GM12801 (cell line): ENCODE measurements at regions not wholly inside any gene's neighbourhood (a gene's known extent, or its start where the extent isn't known, plus 50 kb on each side); places are given as distances from the start of the nearest gene placed in this dataset.

Source experiments
- TF ChIP-seq, protein P1 (sequence below): IDR thresholded peaks from one replicate; pipeline ENCODE4 v1.5.1; 2011; ENCODE audit warnings: control low read depth; ENCODE audit not compliant: insufficient read length; ENCODE audit errors: extremely low read depth

DNA sequence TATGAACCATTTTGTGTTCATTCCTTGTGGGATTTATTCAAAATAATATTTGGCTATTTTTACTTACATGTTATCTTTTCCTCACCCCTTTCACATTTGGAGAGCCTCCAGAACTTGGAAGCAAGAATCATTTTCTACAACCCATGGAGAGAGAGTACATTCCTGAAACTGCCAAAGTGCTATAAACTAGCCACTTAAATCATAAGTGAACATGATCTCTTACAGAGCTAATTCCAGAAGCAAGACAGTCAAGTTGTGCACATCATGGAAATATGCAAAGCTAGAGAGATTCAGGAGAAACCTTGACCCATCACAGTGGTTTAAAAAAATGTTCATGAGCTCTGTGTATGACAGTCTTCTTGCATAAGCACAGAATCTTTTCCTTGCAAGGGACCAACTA lies 883.6 kb upstream of the C9orf72 start:
- TF ChIP-seq, protein P1, sequence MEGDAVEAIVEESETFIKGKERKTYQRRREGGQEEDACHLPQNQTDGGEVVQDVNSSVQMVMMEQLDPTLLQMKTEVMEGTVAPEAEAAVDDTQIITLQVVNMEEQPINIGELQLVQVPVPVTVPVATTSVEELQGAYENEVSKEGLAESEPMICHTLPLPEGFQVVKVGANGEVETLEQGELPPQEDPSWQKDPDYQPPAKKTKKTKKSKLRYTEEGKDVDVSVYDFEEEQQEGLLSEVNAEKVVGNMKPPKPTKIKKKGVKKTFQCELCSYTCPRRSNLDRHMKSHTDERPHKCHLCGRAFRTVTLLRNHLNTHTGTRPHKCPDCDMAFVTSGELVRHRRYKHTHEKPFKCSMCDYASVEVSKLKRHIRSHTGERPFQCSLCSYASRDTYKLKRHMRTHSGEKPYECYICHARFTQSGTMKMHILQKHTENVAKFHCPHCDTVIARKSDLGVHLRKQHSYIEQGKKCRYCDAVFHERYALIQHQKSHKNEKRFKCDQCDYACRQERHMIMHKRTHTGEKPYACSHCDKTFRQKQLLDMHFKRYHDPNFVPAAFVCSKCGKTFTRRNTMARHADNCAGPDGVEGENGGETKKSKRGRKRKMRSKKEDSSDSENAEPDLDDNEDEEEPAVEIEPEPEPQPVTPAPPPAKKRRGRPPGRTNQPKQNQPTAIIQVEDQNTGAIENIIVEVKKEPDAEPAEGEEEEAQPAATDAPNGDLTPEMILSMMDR = no peak

DNA sequence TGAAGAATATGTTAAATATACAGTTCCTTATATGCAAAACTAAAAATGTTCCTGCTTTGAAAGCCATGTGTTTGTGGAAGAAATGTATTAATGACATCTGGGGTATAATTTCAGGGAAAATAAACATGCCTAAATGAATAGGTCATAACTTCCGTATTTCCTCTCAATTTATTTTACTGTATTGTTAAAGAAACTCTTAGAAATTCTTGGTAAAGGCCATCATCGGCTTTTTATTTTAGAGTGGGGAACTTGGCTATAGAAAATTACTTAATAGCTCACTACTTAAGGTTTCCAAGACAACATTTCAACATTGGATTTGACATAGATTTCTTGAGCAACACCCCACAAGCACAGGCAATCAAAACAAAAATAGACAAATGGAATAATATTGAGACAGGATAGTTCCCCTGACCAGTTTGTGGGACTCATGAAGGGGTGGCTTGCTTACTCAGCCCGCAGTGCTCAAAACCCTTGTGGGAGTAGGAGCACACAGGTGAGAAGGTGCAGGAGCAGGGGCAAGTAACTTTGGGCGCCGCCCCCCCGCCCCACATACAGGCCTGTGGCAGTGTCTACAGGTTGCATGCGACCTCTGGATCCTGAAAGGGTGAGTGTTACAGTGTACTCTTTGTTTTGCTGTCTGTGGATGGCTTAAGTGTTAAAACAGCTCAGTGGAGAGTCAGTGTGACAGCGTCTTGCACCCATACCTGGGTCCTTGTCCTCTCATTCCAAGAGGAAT lies 891.4 kb upstream of the C9orf72 start:
- TF ChIP-seq, protein P1 = no peak

DNA sequence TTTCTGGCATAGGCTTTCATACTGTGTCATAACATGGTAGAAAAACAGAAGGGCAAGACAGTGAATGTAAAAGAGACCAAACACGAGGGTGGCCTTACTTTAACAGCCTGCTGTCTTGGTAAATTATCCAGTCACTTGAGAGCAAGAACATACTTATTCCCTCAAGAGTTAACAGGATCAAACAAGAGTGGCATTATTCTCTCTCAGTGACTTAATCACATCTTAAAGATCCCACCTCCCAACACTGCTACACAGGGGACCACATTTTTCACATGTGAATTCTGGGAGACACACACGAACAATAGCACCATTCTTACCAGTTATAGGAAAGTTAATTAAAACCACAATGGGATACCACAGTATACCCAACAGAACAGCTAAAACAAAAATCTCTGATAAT lies 898.0 kb upstream of the C9orf72 start:
- TF ChIP-seq, protein P1 = no peak

DNA sequence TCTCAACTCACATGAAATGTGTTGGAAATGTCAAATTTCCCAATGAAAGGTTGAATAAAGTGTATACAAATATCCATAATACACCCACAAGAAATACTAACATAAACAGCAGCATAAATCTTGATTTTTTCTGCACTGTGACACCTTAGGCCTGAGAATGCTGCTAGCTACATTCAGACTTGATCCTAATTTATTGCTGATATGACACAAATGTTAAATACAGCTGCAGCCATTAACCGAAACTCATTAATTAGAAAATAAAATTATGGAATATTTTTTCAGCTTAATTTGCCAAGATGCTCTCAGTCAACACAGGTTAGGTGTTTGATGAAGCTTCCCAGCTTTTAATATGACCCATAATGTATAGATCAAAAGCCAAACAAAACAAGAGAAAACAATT lies 914.3 kb upstream of the C9orf72 start:
- TF ChIP-seq, protein P1 = no peak

DNA sequence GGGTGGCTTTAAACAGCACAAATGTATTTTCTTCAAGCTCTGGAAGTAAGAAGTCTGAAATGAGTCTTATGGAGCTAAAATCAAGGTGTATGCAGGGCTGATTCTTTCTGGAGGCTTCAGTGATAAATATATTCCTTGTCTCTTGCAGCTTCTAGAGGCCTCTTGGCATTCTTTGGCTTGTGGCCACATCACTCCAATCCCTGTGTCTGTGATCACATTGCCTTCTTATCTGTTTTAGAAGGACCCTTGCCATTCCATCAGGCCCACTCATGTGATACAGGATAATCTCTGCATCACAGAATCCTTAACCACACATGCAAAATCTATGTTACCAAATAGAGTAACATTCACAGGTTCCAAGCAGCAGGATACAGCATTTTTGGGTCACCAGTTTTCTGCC lies 917.8 kb upstream of the C9orf72 start:
- TF ChIP-seq, protein P1 = no peak

DNA sequence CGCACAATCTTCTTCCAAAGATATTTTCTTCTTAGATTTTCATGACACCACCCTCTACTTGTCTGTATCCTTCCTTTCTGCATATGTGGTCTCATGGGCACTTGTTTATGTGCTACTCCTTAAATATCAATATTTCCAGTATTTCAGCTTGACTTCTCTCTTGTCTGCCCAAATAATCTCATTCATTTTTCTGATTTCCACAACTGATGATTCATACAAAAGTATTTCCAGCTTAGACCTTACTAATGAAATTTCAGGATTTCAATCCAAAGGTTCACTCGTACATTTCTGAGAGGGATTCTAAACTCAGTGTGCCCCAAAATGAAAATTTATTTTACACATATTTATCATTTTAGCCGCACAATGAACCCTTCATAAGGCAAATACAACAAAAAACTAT lies 928.9 kb upstream of the C9orf72 start:
- TF ChIP-seq, protein P1 = no peak

DNA sequence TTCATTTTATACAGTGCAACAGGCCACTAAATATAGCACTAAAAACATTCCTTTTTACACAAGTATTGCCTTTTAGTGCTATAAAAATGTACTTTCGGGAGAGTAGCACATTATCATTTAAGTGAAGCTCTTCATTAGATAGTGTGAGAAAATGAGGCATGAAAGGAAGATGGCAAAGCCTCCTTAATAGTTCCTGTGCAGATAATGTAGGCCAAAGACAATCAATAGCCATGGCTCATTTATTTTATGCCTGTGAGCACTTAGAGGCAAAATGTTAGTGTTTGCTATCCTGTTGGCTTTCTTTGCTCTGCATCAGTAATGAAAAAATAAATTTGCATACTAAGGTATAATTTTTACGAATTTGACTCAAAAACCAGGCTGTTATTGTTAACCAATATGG lies 929.5 kb upstream of the C9orf72 start:
- TF ChIP-seq, protein P1 = no peak
